Ovary (tissue), 3 donors: ENCODE measurements at regions not wholly inside any gene's neighbourhood (a gene's known extent, or its start where the extent isn't known, plus 50 kb on each side); places are given as distances from the start of the nearest gene placed in this dataset.

Source experiments
- CTCF ChIP-seq, 3 donors: fragments of 450-650 bp in 2 of 3; fragments of 200-600 bp in 1 of 3; IDR thresholded peaks; one replicate each; pipeline versions ENCODE4 v1.5.1 to v1.8.0; 2016 to 2022; ENCODE audit warnings: antibody characterized with exemption in 3 of 3, mild to moderate bottlenecking in 1 of 3
- POLR2A ChIP-seq: fragments of 450-650 bp; IDR thresholded peaks from one replicate; pipeline ENCODE4 v1.6.1; 2017; ENCODE audit warnings: antibody characterized with exemption, mild to moderate bottlenecking, moderate library complexity
- donor health status: DM: no; HTN: no; CAD: no.

- TF ChIP-seq POLR2A (no peak), CTCF (IDR thresholded peaks at IDR 0.05) (no peak)
These were observed 96.6 kb upstream of the WNT7A start for GRCh38 chr3:13976469-13976868.
